B cell (primary cell): ENCODE measurements at regions not wholly inside any gene's neighbourhood (a gene's known extent, or its start where the extent isn't known, plus 50 kb on each side); places are given as distances from the start of the nearest gene placed in this dataset.

Experiments used
- CTCF ChIP-seq: fragments of 200-600 bp; IDR thresholded peaks from one replicate; pipeline ENCODE4 v1.8.0; 2022; ENCODE audit warnings: antibody characterized with exemption, mild to moderate bottlenecking
- EZH2 ChIP-seq: IDR thresholded peaks from 2 replicates; pipeline ENCODE4 v1.6.1; 2012; ENCODE audit warnings: borderline replicate concordance, low read depth, mild to moderate bottlenecking, moderate library complexity, low read length; ENCODE audit not compliant: insufficient read depth, poor library complexity, severe bottlenecking

GRCh38 chr5:155492191-155492590, 478.6 kb downstream of the KIF4B start:
- TF ChIP-seq EZH2 (no peak), CTCF (no peak)
